Calu3 (cell line): ENCODE measurements at regions not wholly inside any gene's neighbourhood (a gene's known extent, or its start where the extent isn't known, plus 50 kb on each side); places are given as distances from the start of the nearest gene placed in this dataset.

Source experiments
- BruUV-seq: library from RNA; stranded (reverse); fragments of 400-500 nt; replicated peaks from 2 replicates; lab custom pipeline; 2021; lab: Mats Ljungman, UMichigan
- CTCF ChIA-PET: fragments of 300-600 bp; sonication (Branson Sonifier 250); formaldehyde crosslinking; loops from one replicate; lab custom pipeline; 2022; ENCODE audit warnings: antibody characterized with exemption; lab: Charles Lee
- DNase-seq: peaks from one replicate; pipeline ENCODE4 v3.0.0; 2022
- H3K27ac Mint-ChIP-seq: one replicate; pipeline ENCODE4 v1.8.0; 2022; ENCODE audit warnings: mixed read lengths; ENCODE audit not compliant: unreplicated experiment
- H3K27me3 Mint-ChIP-seq: one replicate; pipeline ENCODE4 v1.8.0; 2022; ENCODE audit warnings: mixed read lengths; ENCODE audit not compliant: unreplicated experiment
- H3K36me3 Mint-ChIP-seq: one replicate; pipeline ENCODE4 v1.8.0; 2022; ENCODE audit warnings: mild to moderate bottlenecking, moderate library complexity, mixed read lengths; ENCODE audit not compliant: insufficient read depth, unreplicated experiment
- H3K4me1 Mint-ChIP-seq: one replicate; pipeline ENCODE4 v1.8.0; 2022; ENCODE audit warnings: mild to moderate bottlenecking, low read depth, mixed read lengths; ENCODE audit not compliant: unreplicated experiment
- H3K4me3 Mint-ChIP-seq: one replicate; pipeline ENCODE4 v1.8.0; 2022; ENCODE audit warnings: mild to moderate bottlenecking, low read depth, moderate library complexity, mixed read lengths; ENCODE audit not compliant: unreplicated experiment
- H3K9me3 Mint-ChIP-seq: one replicate; pipeline ENCODE4 v1.8.0; 2022; ENCODE audit warnings: low read depth, mixed read lengths; ENCODE audit not compliant: unreplicated experiment
- CTCF ChIP-seq: fragments of 200-600 bp; IDR thresholded peaks from one replicate; pipeline ENCODE4 v1.8.0; 2022; ENCODE audit warnings: antibody characterized with exemption; ENCODE audit not compliant: unreplicated experiment
- intact Hi-C: fragments of 100-400 bp; cut with micrococcal nuclease; formaldehyde crosslinking; loops from one replicate; pipeline ENCODE4 v1.10.0; 2022; ENCODE audit not compliant: unreplicated experiment

- H3K36me3 Mint-ChIP-seq: no peaks in the 10 kb centered on the region
- H3K27me3 Mint-ChIP-seq: no peaks in the 10 kb centered on the region
- H3K4me1 Mint-ChIP-seq: peaks cover 15% of the 10 kb centered on the region
- no peak for DNase-seq
- H3K4me3 Mint-ChIP-seq: no peak overlapping the region
- CTCF ChIA-PET: no interaction called here
- intact Hi-C loops: loop anchor here (10.0 kb wide), 1 partner anchor 55 kb away; no protein-coding TSS in a partner anchor
- no peak overlapping the region for H3K27ac Mint-ChIP-seq
- TF ChIP-seq CTCF: no peak
- no peaks in the 10 kb centered on the region for H3K9me3 Mint-ChIP-seq
- BruUV-seq: no TSS peak
Measured at GRCh38 chr15:39269821-39270220, 311.1 kb upstream of the THBS1 start.

GRCh38 chr15:39270221-39270855, 310.5 kb upstream of the THBS1 start:
- CTCF ChIA-PET: interaction anchor here (0.6 to 1.2 kb wide), 2 partner anchors 74 to 110 kb away, joined by 3 to 4 read pairs; no protein-coding TSS in a partner anchor
- Mint-ChIP-seq H3K4me3 (no peak overlapping the region), H3K4me1 (peaks cover 15% of the 10 kb centered on the region), H3K9me3 (no peaks in the 10 kb centered on the region), H3K36me3 (no peaks in the 10 kb centered on the region), H3K27ac (no peak overlapping the region), H3K27me3 (no peaks in the 10 kb centered on the region)
- BruUV-seq: no TSS peak
- no peak for DNase-seq
- no peak for TF ChIP-seq CTCF
- intact Hi-C loops: loop anchor here (10.0 kb wide), 1 partner anchor 56 kb away; no protein-coding TSS in a partner anchor

- DNase-seq: no peak
- no peaks in the 10 kb centered on the region for H3K9me3 Mint-ChIP-seq
- H3K4me3 Mint-ChIP-seq: no peak overlapping the region
- no peaks in the 10 kb centered on the region for H3K27me3 Mint-ChIP-seq
- intact Hi-C loops: loop anchor here (10.0 kb wide), 1 partner anchor 56 kb away; no protein-coding TSS in a partner anchor
- BruUV-seq: no TSS peak
- no peak for TF ChIP-seq CTCF
- H3K27ac Mint-ChIP-seq: no peak overlapping the region
- CTCF ChIA-PET: interaction anchor here (0.6 to 1.2 kb wide), 2 partner anchors 75 to 110 kb away, joined by 3 to 4 read pairs; no protein-coding TSS in a partner anchor
- H3K36me3 Mint-ChIP-seq: no peaks in the 10 kb centered on the region
- peaks cover 15% of the 10 kb centered on the region for H3K4me1 Mint-ChIP-seq
Measured at GRCh38 chr15:39270934-39271333, 309.9 kb upstream of the THBS1 start.

- DNase-seq: no peak
- no peak for TF ChIP-seq CTCF
- Mint-ChIP-seq H3K36me3 (no peaks in the 10 kb centered on the region), H3K27ac (no peak overlapping the region), H3K27me3 (no peaks in the 10 kb centered on the region), H3K4me3 (no peak overlapping the region), H3K4me1 (peaks cover 15% of the 10 kb centered on the region), H3K9me3 (no peaks in the 10 kb centered on the region)
- no TSS peak for BruUV-seq
- intact Hi-C loops: loop anchor here (10.0 kb wide), 1 partner anchor 58 kb away; no protein-coding TSS in a partner anchor
- CTCF ChIA-PET: interaction anchor here (1.2 kb wide), 1 partner anchor 308 kb away, joined by 3 read pairs; the partner anchor contains the start of gene THBS1
Measured at GRCh38 chr15:39272901-39273300, 308.0 kb upstream of the THBS1 start.
